ENCODE measurements at regions not wholly inside any gene's neighbourhood (a gene's known extent, or its start where the extent isn't known, plus 50 kb on each side); places are given as distances from the start of the nearest gene placed in this dataset.

DNA sequence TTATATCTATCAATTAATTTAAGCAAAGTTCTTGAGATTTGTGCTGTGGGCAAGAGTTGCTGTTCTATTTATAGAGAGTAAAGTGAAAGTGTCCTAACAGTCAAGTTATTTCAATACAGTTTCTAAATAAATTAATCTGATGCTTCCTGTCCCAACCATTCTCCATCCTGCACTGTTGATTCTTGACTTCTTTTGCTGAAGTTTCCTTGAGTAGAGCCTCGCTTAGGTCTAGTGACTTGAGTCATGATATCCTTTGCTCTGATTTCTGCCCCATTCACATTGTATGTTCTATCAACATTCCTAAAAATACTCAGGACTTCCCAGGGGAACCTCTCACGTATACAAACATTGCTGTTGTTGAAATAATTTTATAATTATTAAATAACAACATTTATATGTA lies 498.4 kb upstream of the ALCAM start:
- no peak for TF ChIP-seq GATA3 (IDR thresholded peaks at IDR 0.05; ENCODE audit: low read depth, low read length)
- TF ChIP-seq GATA2 (IDR thresholded peaks at IDR 0.05; ENCODE audit: low read depth, low read length), result no peak

DNA sequence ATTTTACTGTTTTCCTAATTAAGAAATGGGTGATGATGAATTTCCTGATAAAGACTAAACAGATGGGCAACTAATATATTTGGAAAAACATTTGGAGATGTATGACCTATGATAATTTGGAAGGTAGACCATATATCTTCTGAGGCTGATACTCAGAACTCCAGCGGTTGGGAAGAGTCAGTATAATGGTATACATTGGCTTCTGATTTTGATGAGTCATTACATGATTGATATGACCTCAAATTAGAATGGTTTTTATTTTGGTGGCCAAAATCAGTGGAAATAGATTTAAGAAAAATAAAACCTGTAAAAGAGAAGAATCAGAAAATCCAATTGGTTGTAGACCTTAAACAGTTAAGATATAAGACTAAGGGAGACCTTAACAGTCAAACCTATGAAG lies 496.4 kb upstream of the ALCAM start:
- TF ChIP-seq GATA2 (IDR thresholded peaks at IDR 0.05; ENCODE audit: low read depth, low read length), result no peak
- no peak for TF ChIP-seq GATA3 (IDR thresholded peaks at IDR 0.05; ENCODE audit: low read depth, low read length)

DNA sequence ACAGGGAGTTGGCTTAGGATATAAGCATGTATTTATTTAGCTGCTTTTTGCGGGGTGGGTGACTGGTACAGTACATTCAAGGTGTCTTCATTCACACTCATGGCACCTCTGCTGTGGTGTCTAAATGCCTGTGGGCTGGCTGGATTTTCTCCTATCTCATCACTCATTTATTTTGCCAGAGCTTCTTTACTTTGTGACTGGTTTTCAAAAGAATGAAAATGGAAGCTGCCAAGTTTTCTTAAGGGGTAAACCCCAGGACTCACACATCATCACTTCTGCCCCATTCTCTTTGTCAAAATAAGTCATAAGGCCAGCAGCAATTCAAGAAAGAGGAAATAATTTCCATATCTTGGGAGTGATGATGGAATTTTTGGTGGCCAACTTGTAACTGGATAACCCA lies 493.4 kb upstream of the ALCAM start:
- TF ChIP-seq GATA2 (IDR thresholded peaks at IDR 0.05; ENCODE audit: low read depth, low read length) (no peak), GATA3 (IDR thresholded peaks at IDR 0.05; ENCODE audit: low read depth, low read length) (no peak)

- no peak for TF ChIP-seq GATA2 (IDR thresholded peaks at IDR 0.05; ENCODE audit: low read depth, low read length)
- no peak for TF ChIP-seq GATA3 (IDR thresholded peaks at IDR 0.05; ENCODE audit: low read depth, low read length)
These were observed 488.3 kb upstream of the ALCAM start for GRCh38 chr3:104878395-104878794.

DNA sequence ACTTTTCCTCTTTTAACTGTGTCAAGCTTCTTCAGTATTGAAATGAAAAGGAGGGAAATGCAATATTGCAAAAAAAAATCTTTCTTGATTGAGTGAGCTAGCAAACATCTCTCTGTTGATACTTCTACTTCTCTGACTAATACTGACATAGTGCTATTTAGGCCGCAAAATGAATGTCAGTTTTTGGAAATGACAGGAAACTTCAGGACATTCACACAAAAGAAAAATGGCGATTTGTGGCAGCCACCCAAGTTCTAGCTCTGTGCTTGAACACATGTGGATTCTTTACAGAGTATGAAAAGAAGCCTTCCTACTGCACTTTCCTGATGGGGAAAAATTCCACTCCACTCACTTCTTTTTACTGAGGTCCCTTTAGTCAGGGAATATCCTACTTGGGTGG lies 486.8 kb upstream of the ALCAM start:
- no peak for TF ChIP-seq GATA2 (IDR thresholded peaks at IDR 0.05; ENCODE audit: low read depth, low read length)
- no peak for TF ChIP-seq GATA3 (IDR thresholded peaks at IDR 0.05; ENCODE audit: low read depth, low read length)

- TF ChIP-seq GATA3 (IDR thresholded peaks at IDR 0.05; ENCODE audit: low read depth, low read length) (no peak), GATA2 (IDR thresholded peaks at IDR 0.05; ENCODE audit: low read depth, low read length) (no peak)
These were observed 481.4 kb upstream of the ALCAM start for GRCh38 chr3:104885214-104885814.

DNA sequence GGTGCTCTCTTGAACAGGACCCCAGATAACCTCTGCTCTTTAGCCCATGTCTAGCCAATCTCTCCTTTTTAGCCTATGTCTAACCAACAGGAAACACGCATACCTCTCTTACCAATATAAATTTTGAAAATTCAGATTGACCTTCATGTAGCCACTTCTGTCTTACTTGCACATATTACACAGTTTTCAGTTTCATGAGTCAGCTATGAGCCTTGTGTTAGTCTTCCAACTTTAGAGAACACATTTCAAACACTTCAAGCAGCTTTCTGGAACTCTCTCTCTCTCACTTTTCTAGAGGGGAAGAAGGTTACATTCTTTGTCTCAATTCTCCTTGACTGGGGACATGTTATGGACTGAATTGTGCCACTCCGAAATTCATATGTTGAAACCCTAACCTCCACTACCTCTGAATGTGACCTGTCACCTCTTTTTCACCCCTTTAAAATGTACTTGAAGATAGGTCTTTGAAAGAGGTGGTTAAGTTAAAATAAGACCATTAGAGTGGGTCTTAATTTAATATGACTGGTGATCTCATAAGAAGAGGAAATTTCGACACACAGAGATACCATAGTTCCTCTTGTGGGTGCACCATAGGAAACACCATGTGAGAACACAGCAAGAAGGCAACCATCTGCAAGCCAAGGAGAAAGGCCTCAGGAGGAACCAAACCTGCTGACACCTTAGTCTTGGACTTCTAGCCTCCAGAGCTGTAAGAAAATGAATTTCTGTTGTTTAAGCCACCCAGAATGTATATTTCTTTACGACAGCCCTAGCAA lies 480.3 kb upstream of the ALCAM start:
- TF ChIP-seq GATA3 (IDR thresholded peaks at IDR 0.05; ENCODE audit: low read depth, low read length) (no peak), GATA2 (IDR thresholded peaks at IDR 0.05; ENCODE audit: low read depth, low read length) (no peak)

- TF ChIP-seq GATA2 (IDR thresholded peaks at IDR 0.05; ENCODE audit: low read depth, low read length) (no peak), GATA3 (IDR thresholded peaks at IDR 0.05; ENCODE audit: low read depth, low read length) (no peak)
These were observed 479.6 kb upstream of the ALCAM start for GRCh38 chr3:104887069-104887468.

GRCh38 chr3:104887619-104888018 lies 479.1 kb upstream of the ALCAM start:
- no peak for TF ChIP-seq GATA3 (IDR thresholded peaks at IDR 0.05; ENCODE audit: low read depth, low read length)
- TF ChIP-seq GATA2 (IDR thresholded peaks at IDR 0.05; ENCODE audit: low read depth, low read length), result no peak

DNA sequence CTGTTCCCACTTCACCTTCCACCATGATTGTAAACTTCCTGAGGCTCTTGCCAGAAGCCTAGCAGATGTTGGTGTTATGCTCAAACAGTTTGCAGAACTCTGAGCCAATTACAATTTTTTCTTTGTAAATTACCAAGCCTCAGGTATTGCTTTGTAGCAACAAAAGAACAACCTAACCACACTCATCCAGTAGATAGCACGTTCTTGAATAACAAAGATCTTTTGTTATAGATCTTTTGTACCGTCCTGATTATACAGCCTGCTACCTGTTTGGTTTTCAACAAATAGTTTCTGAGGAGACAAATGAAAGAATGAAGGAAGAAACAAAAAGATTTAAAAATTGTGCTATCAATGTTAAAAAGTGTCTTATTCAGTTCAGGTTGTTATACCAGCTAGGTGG lies 474.7 kb upstream of the ALCAM start:
- TF ChIP-seq GATA2 (IDR thresholded peaks at IDR 0.05; ENCODE audit: low read depth, low read length) (no peak), GATA3 (IDR thresholded peaks at IDR 0.05; ENCODE audit: low read depth, low read length) (no peak)

DNA sequence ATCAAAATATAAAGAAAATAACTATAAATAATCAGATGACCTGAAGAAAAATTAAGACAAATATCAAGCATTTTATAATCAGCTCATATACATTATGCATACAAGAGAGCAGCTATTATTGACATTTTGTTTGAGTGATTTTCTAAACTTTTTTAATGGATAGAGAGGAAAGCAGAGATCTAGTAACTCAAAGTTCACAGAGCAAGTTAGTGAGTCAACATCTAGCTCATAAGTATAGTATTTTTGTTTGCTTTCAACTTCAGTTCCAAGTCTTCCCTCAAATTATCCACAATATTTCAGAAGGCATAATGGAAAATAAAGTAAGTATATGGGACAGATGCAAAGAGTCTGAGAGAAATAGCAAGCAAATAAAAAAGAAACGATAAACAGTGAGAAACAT lies 470.1 kb upstream of the ALCAM start:
- TF ChIP-seq GATA2 (IDR thresholded peaks at IDR 0.05; ENCODE audit: low read depth, low read length) (no peak), GATA3 (IDR thresholded peaks at IDR 0.05; ENCODE audit: low read depth, low read length) (no peak)

- TF ChIP-seq GATA3 (IDR thresholded peaks at IDR 0.05; ENCODE audit: low read depth, low read length) (no peak), GATA2 (IDR thresholded peaks at IDR 0.05; ENCODE audit: low read depth, low read length) (no peak)
These were observed 465.3 kb upstream of the ALCAM start for GRCh38 chr3:104901396-104901795.

DNA sequence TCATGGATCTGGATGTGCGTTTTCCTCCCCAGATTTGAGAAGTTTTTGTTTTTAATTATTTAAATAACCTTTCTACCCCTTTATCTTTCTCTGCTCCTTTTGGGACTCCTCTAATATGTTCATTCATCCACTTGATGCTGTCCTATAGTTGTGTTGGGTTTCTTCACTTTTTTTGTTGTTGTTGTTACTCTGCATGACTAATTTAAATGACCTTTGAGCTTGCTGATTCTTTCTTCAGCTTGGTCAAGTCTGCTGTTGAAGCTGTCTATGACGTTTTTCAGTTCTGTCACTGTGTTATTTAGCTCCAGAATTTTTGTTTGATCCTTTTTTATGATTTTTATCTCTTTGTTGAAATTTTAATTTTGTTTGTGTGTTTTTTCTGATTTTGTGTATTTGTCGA lies 463.6 kb upstream of the ALCAM start:
- no peak for TF ChIP-seq GATA2 (IDR thresholded peaks at IDR 0.05; ENCODE audit: low read depth, low read length)
- TF ChIP-seq GATA3 (IDR thresholded peaks at IDR 0.05; ENCODE audit: low read depth, low read length), result no peak

- no peak for TF ChIP-seq GATA2 (IDR thresholded peaks at IDR 0.05; ENCODE audit: low read depth, low read length)
- no peak for TF ChIP-seq GATA3 (IDR thresholded peaks at IDR 0.05; ENCODE audit: low read depth, low read length)
These were observed 460.6 kb upstream of the ALCAM start for GRCh38 chr3:104906001-104906639.

DNA sequence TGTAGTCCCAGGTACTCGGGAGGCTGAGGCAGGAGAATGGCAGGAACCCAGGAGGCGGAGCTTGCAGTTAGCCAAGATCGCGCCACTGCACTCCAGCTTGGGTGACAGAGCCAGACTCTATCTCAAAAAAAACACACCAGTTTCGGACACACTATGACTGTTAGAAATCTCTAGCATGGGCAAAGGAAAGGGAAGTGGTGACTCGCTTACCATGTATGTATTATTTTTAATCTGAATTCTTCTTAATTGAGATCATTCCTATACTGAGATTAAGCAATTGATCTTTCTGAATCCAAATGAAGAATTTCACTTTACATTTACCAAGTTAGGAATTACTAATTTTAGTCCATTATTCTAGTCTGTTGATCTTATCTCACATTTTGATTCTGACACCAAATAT lies 459.2 kb upstream of the ALCAM start:
- TF ChIP-seq GATA2 (IDR thresholded peaks at IDR 0.05; ENCODE audit: low read depth, low read length) (no peak), GATA3 (IDR thresholded peaks at IDR 0.05; ENCODE audit: low read depth, low read length) (no peak)
